Thyroid gland (tissue), 4 donors: ENCODE measurements at regions not wholly inside any gene's neighbourhood (a gene's known extent, or its start where the extent isn't known, plus 50 kb on each side); places are given as distances from the start of the nearest gene placed in this dataset.

Source experiments
- DNase-seq, 2 donors: peaks; one replicate each; pipeline ENCODE4 v3.0.0-alpha.2; 2019
- H3K27ac ChIP-seq, 3 donors: fragments of 200-600 bp; sonication (generic); 1 replicate in 2 of 3; 2 replicates in 1 of 3; pipeline ENCODE4 v1.5.1; 2016 to 2019; ENCODE audit warnings: mild to moderate bottlenecking in 1 of 3, moderate library complexity in 1 of 3
- H3K27me3 ChIP-seq: fragments of 200-600 bp; sonication (generic); one replicate; pipeline ENCODE4 v1.5.1; 2019
- H3K36me3 ChIP-seq, 2 donors: fragments of 200-600 bp; sonication (generic); one replicate each; pipeline ENCODE4 v1.5.1; 2016 to 2019
- H3K4me1 ChIP-seq, 2 donors: fragments of 200-600 bp; sonication (generic); one replicate each; pipeline ENCODE4 v1.5.1; 2017 to 2019
- H3K4me3 ChIP-seq, 3 donors: fragments of 200-600 bp; sonication (generic); replicated peaks in 1 of 3; 1 replicate in 2 of 3; 2 replicates in 1 of 3; pipeline ENCODE4 v1.5.1; 2016; ENCODE audit warnings: mild to moderate bottlenecking in 1 of 3
- H3K9me3 ChIP-seq: fragments of 200-600 bp; sonication (generic); one replicate; pipeline ENCODE4 v1.5.1; 2017
- CTCF ChIP-seq, 6 experiments: fragments of 200-600 bp in 3 of 6; fragments of 450-650 bp in 3 of 6; sonication (generic) in 3 of 6; IDR thresholded peaks; one replicate each; pipeline ENCODE4 v1.5.1; 2016 to 2019; ENCODE audit warnings: antibody characterized with exemption in 6 of 6, mild to moderate bottlenecking in 2 of 6, inconsistent platforms in 1 of 6, moderate library complexity in 1 of 6
- POLR2A ChIP-seq, 2 donors: fragments of 450-650 bp; IDR thresholded peaks; one replicate each; pipeline ENCODE4 v1.6.1; 2017; ENCODE audit warnings: antibody characterized with exemption in 2 of 2, mild to moderate bottlenecking in 2 of 2, moderate library complexity in 1 of 2
- WGBS, 2 donors: methylation state at CpG; one replicate each; pipeline ENCODE4 v1.1.5; 2017; 5-methylcytosine and 5-hydroxymethylcytosine counted together
- intact Hi-C: fragments of 100-400 bp; cut with DNase I; formaldehyde crosslinking; loops from one replicate; pipeline ENCODE4 v1.15.1; 2023

- H3K27ac ChIP-seq = no peak overlapping the region
- TF ChIP-seq CTCF (IDR thresholded peaks at IDR 0.05) = no peak
- TF ChIP-seq POLR2A (IDR thresholded peaks at IDR 0.05) = no peak
- H3K36me3 ChIP-seq = no peaks in the 10 kb centered on the region
- no peaks in the 10 kb centered on the region for H3K4me1 ChIP-seq
- no peak overlapping the region for H3K4me3 ChIP-seq
- H3K9me3 ChIP-seq = no peaks in the 10 kb centered on the region
- intact Hi-C loops = no loop called here
- WGBS, 2 donors = 69 to 85% methylated on average over 2 of the region's 2 CpGs
- DNase-seq = no peak
- no peaks in the 10 kb centered on the region for H3K27me3 ChIP-seq
Measured at GRCh38 chr12:83779526-83779925, 1092.8 kb downstream of the TMTC2 start.

GRCh38 chr12:83769151-83769550, 1082.4 kb downstream of the TMTC2 start:
- DNase-seq = no peak
- Histone ChIP-seq H3K36me3 (no peaks in the 10 kb centered on the region), H3K9me3 (no peaks in the 10 kb centered on the region), H3K27ac (no peak overlapping the region), H3K4me1 (no peaks in the 10 kb centered on the region), H3K4me3 (no peak overlapping the region), H3K27me3 (no peaks in the 10 kb centered on the region)
- intact Hi-C loops = no loop called here
- WGBS, 2 donors = 88 to 90% methylated on average over 3 of the region's 3 CpGs
- TF ChIP-seq POLR2A (IDR thresholded peaks at IDR 0.05) = no peak
- no peak for TF ChIP-seq CTCF (IDR thresholded peaks at IDR 0.05)

DNA sequence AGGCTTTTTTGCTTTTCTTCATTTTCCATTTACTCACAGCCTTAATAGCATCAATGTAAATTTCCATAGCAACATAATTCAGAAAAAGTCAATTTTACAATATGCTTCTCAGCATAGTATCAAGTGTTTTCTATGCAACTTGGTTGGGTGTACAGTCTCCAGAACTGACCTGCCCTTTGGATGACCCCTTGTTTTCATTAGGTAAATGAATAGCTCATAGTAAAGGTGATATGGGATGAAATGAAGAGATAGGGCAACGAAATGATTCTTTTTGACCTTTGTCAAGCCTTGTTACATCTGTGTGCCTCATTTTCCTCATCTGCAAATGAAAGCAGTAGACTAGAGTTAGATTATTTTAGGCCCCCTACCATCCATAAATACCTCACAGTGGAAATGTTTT, 1081.0 kb downstream of the TMTC2 start:
- no peak overlapping the region for H3K4me3 ChIP-seq
- intact Hi-C loops = no loop called here
- no peaks in the 10 kb centered on the region for H3K36me3 ChIP-seq
- TF ChIP-seq CTCF (IDR thresholded peaks at IDR 0.05) (no peak), POLR2A (IDR thresholded peaks at IDR 0.05) (no peak)
- no peak for DNase-seq
- H3K27ac ChIP-seq = no peak overlapping the region
- WGBS, 2 donors = 67 to 73% methylated on average over 1 of the region's 1 CpG
- H3K27me3 ChIP-seq = no peaks in the 10 kb centered on the region
- H3K9me3 ChIP-seq = no peaks in the 10 kb centered on the region
- no peaks in the 10 kb centered on the region for H3K4me1 ChIP-seq

DNA sequence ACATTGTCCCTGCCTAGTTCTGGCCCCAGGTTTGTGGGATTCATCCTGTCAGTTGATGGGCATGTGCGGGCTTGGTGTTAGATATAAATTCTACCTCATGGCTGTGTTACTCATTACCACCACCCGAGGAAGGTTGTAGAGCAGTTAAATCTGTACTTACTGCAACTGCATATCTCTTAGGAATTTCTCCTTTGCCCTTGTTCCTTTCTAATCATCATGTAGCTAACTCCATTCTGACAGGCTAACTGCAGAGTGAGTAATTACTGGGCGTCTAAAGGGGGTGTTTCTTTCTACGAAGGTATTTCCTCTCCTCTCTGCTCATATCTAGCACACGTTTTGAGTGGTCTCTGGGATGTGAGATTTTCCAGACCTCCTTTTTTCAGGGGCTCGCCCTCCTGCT, 1076.7 kb downstream of the TMTC2 start:
- no peak for DNase-seq
- Histone ChIP-seq H3K9me3 (no peaks in the 10 kb centered on the region), H3K4me1 (no peaks in the 10 kb centered on the region), H3K27me3 (no peaks in the 10 kb centered on the region), H3K4me3 (no peak overlapping the region), H3K36me3 (no peaks in the 10 kb centered on the region), H3K27ac (no peak overlapping the region)
- intact Hi-C loops = no loop called here
- 74 to 82% methylated on average over 6 of the region's 6 CpGs for WGBS, 2 donors
- TF ChIP-seq CTCF (IDR thresholded peaks at IDR 0.05) (no peak), POLR2A (IDR thresholded peaks at IDR 0.05) (no peak)

- no peak for TF ChIP-seq POLR2A (IDR thresholded peaks at IDR 0.05)
- no peak for TF ChIP-seq CTCF (IDR thresholded peaks at IDR 0.05)
- intact Hi-C loops = no loop called here
- H3K9me3 ChIP-seq = no peaks in the 10 kb centered on the region
- H3K27ac ChIP-seq = no peak overlapping the region
- no peaks in the 10 kb centered on the region for H3K36me3 ChIP-seq
- H3K27me3 ChIP-seq = no peaks in the 10 kb centered on the region
- no peak overlapping the region for H3K4me3 ChIP-seq
- no peak for DNase-seq
- 80 to 86% methylated on average over 2 of the region's 2 CpGs for WGBS, 2 donors
- no peaks in the 10 kb centered on the region for H3K4me1 ChIP-seq
Measured at GRCh38 chr12:83759906-83760305, 1073.2 kb downstream of the TMTC2 start.
